Fibroblast of lung (primary cell): ENCODE measurements at regions not wholly inside any gene's neighbourhood (a gene's known extent, or its start where the extent isn't known, plus 50 kb on each side); places are given as distances from the start of the nearest gene placed in this dataset.

Experiments
- DNase-seq, 2 donors: peaks; one replicate each; pipeline versions ENCODE4 v3.0.0 to v3.0.0-alpha.2; 2010; ENCODE audit warnings: low read depth in 2 of 2
- H2AFZ ChIP-seq: 2 replicates; pipeline ENCODE4 v1.5.1; 2012; ENCODE audit warnings: low read length, control low read depth, inconsistent platforms
- H3K27ac ChIP-seq: 2 replicates; pipeline ENCODE4 v1.5.1; 2011; ENCODE audit warnings: low read length, control low read depth; ENCODE audit not compliant: insufficient read depth
- H3K27me3 ChIP-seq: 2 replicates; pipeline ENCODE4 v1.5.1; 2011; ENCODE audit warnings: mild to moderate bottlenecking, low read length; ENCODE audit not compliant: control insufficient read depth, insufficient read depth
- H3K36me3 ChIP-seq: 2 replicates; pipeline ENCODE4 v1.5.1; 2011; ENCODE audit warnings: low read length; ENCODE audit not compliant: control insufficient read depth, insufficient read depth
- H3K4me1 ChIP-seq: 2 replicates; pipeline ENCODE4 v1.5.1; 2011; ENCODE audit warnings: low read length; ENCODE audit not compliant: control insufficient read depth, insufficient read depth; ENCODE audit errors: extremely low read depth
- H3K4me2 ChIP-seq: 2 replicates; pipeline ENCODE4 v1.5.1; 2011; ENCODE audit warnings: low read length, control low read depth; ENCODE audit not compliant: insufficient read depth; ENCODE audit errors: extremely low read depth
- H3K4me3 ChIP-seq, 4 experiments: fragments of 200-600 bp in 1 of 4; sonication (generic) in 1 of 4; replicated peaks in 1 of 4; 2 replicates each; pipeline ENCODE4 v1.5.1; 2011 to 2016; ENCODE audit warnings: low read length in 4 of 4, low read depth in 3 of 4, mild to moderate bottlenecking in 3 of 4, control low read depth in 2 of 4, inconsistent platforms in 1 of 4, mixed read lengths in 1 of 4; ENCODE audit not compliant: insufficient read depth in 1 of 4; ENCODE audit errors: control extremely low read depth in 1 of 4
- H3K79me2 ChIP-seq: 2 replicates; pipeline ENCODE4 v1.5.1; 2012; ENCODE audit warnings: mild to moderate bottlenecking, low read length, inconsistent platforms; ENCODE audit not compliant: control insufficient read depth, insufficient read depth
- H3K9ac ChIP-seq: 2 replicates; pipeline ENCODE4 v1.5.1; 2011; ENCODE audit warnings: mild to moderate bottlenecking, low read length, control low read depth; ENCODE audit not compliant: insufficient read depth
- H3K9me3 ChIP-seq: 2 replicates; pipeline ENCODE4 v1.5.1; 2012; ENCODE audit warnings: low read depth, low read length; ENCODE audit not compliant: control insufficient read depth, insufficient read depth
- H4K20me1 ChIP-seq: 2 replicates; pipeline ENCODE4 v1.5.1; 2011; ENCODE audit warnings: low read length; ENCODE audit not compliant: control insufficient read depth, insufficient read depth; ENCODE audit errors: extremely low read depth
- CTCF ChIP-seq, 2 donors: IDR thresholded peaks in 1 of 2; conservative IDR thresholded peaks in 1 of 2; 1 replicate in 1 of 2; 2 replicates in 1 of 2; pipeline ENCODE4 v1.5.1; 2011 to 2012; ENCODE audit warnings: low read length in 2 of 2, control low read depth in 1 of 2, inconsistent platforms in 1 of 2, low read depth in 1 of 2, mild to moderate bottlenecking in 1 of 2
- EZH2 ChIP-seq: IDR thresholded peaks from 2 replicates; pipeline ENCODE4 v1.5.1; 2012; ENCODE audit warnings: low read length, control low read depth, mild to moderate bottlenecking; ENCODE audit errors: missing control alignments

DNA sequence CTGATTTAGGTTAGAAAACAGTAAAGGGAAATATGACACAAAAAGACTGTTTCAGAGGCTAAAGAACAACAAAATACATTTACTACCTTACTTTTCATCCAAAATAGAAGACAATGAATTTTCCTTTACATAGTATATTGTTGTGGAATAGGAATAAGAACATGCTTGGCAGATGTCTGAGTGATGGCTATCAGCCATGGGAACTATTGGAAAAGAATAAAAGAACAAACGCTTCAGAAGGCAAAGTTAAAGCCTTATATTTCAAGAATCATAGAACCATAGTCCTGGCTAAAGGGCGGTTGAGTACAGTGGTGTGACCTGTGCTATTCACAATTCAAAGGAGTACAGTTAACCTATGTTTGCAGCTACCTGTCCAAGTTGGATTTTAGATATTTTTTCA, 73.9 kb upstream of the NRXN1 start:
- Histone ChIP-seq H3K27ac (no peak overlapping the region), H3K4me3 (no peak overlapping the region), H3K36me3 (no peaks in the 10 kb centered on the region), H3K9me3 (no peaks in the 10 kb centered on the region), H4K20me1 (no peaks in the 10 kb centered on the region), H3K4me2 (no peak overlapping the region), H3K79me2 (no peaks in the 10 kb centered on the region), H3K4me1 (no peaks in the 10 kb centered on the region), H3K27me3 (no peaks in the 10 kb centered on the region), H2AFZ (no peak overlapping the region), H3K9ac (no peak overlapping the region)
- DNase-seq: no peak
- TF ChIP-seq EZH2 (no peak), CTCF (conservative IDR thresholded peaks at IDR 0.05 in 1 of 2, IDR thresholded peaks at IDR 0.05 in 1 of 2; ENCODE audit: low read depth in 1 of 2, low read length in 2 of 2) (no peak)

DNA sequence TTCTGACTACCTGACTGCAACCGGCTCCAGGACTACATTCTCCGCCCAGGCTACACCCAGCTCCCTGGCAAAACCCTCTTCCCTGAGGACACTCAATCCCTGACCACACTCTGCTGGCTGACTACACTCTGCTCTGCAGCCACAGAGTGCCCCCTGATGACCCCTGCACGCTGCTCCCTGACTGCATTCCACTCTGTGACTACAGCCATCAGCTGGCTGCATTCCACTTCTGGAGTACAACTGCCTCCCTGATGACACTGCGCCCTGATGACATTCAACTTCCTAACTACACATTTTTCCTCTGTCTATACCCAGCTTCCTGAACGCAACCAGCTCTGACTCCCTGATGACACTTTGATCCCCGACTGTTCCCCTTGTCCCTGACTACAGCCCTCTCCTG, 71.3 kb upstream of the NRXN1 start:
- H3K27ac ChIP-seq: no peak overlapping the region
- no peaks in the 10 kb centered on the region for H3K4me1 ChIP-seq
- no peak overlapping the region for H3K4me2 ChIP-seq
- no peaks in the 10 kb centered on the region for H4K20me1 ChIP-seq
- H3K4me3 ChIP-seq: no peak overlapping the region
- peak; percentile 2 to 65 for DNase-seq
- no peaks in the 10 kb centered on the region for H3K36me3 ChIP-seq
- no peaks in the 10 kb centered on the region for H3K27me3 ChIP-seq
- no peaks in the 10 kb centered on the region for H3K9me3 ChIP-seq
- H3K79me2 ChIP-seq: no peaks in the 10 kb centered on the region
- TF ChIP-seq EZH2 (no peak), CTCF (conservative IDR thresholded peaks at IDR 0.05 in 1 of 2, IDR thresholded peaks at IDR 0.05 in 1 of 2; ENCODE audit: low read depth in 1 of 2, low read length in 2 of 2) (no peak)
- H2AFZ ChIP-seq: no peak overlapping the region
- no peak overlapping the region for H3K9ac ChIP-seq

- no peak for DNase-seq
- Histone ChIP-seq H3K27me3 (no peaks in the 10 kb centered on the region), H3K36me3 (no peaks in the 10 kb centered on the region), H3K9me3 (no peaks in the 10 kb centered on the region), H3K9ac (no peak overlapping the region), H2AFZ (no peak overlapping the region), H4K20me1 (no peaks in the 10 kb centered on the region), H3K4me2 (no peak overlapping the region), H3K27ac (no peak overlapping the region), H3K4me1 (no peaks in the 10 kb centered on the region), H3K4me3 (no peak overlapping the region), H3K79me2 (no peaks in the 10 kb centered on the region)
- TF ChIP-seq EZH2: no peak
- TF ChIP-seq CTCF (conservative IDR thresholded peaks at IDR 0.05 in 1 of 2, IDR thresholded peaks at IDR 0.05 in 1 of 2; ENCODE audit: low read depth in 1 of 2, low read length in 2 of 2): no peak
These were observed 61.1 kb upstream of the NRXN1 start for GRCh38 chr2:51093016-51093415.
